HG02642 (cell line): ENCODE measurements at regions not wholly inside any gene's neighbourhood (a gene's known extent, or its start where the extent isn't known, plus 50 kb on each side); places are given as distances from the start of the nearest gene placed in this dataset.
"Not testable (repeated sequence)": the region's sequence is repeated elsewhere in the genome, so short reads cannot be mapped to it uniquely, and the experiment has no call there.

Experiments
- ATAC-seq: cut with Tn5 transposase; IDR thresholded peaks from one replicate; pipeline ENCODE4 v1.9.1; 2021; ENCODE audit warnings: mild to moderate bottlenecking; ENCODE audit not compliant: unreplicated experiment, poor library complexity

GRCh38 chr22:47328550-47329243 lies 566.2 kb downstream of the TBC1D22A start:
- ATAC-seq = no peak

GRCh38 chr22:47327241-47327640 lies 564.8 kb downstream of the TBC1D22A start:
- no peak for ATAC-seq

- ATAC-seq = no peak
Observed at GRCh38 chr22:47325249-47325648, 562.8 kb downstream of the TBC1D22A start.

DNA sequence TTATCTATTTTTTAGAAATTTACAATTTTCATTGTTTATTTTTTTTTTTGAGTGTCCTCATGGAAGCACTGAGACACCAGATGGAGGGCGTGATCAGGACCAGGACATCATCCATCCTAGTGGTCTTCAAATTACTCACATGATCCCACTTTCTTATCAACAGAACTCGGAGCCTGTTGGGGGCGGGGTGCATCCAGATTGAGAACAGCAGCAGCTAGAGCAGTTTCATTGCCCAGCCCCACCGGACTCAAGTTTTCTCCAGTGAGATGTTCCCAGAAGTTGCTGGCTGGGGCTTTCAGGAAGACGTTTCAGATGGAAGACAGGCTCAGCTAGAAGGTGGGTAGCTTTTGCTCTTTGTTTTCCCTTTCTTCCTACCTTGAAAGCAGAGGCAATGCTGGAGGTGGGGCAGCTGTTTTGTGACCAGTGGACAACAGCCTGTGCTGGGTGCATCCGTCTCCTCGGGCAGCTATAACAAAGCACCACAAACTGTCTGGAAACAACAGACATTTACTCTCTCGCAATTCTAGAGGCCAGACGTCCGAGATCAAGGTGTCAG lies 562.1 kb downstream of the TBC1D22A start:
- no peak for ATAC-seq

GRCh38 chr22:47323518-47323917 lies 561.1 kb downstream of the TBC1D22A start:
- no peak for ATAC-seq

DNA sequence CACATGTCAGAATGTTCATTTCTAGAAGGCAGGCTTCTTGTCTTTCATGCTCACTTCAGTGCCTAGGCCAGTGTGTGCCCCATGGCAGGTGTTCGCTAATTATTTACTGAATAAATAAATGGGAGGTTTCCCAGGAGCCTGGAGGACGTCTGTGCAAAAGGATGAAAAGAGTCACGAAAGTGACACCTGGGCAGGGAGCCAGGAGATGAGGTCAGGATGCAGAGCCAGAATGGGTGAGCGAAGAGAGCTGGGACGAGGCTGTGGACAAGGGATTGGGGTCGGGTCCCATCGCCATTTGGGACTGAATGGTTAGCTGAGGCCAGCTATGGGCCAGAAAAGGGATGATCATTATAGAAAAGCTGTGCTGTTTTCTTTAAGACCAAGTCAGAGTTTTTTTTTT lies 560.4 kb downstream of the TBC1D22A start:
- no peak for ATAC-seq

DNA sequence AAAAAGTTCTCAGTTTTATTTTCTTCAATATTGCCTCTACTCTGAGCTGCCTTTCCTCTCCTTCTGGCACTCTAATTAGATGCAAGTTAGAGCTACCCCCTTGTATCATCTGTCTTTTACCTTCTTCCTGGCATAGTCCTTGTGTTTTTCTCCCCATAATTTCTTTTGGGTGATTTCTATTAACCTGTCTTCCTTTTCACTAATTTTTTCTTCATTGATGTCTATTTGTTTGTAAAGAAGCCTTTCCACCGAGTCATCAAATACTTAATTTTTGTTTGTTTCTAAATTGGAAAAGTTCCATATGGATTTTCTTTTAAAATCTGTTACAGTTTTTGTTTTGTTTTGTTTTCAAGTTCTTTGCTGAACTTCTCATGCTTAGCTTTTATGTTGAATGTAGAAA lies 558.1 kb downstream of the TBC1D22A start:
- no peak for ATAC-seq

GRCh38 chr22:47318041-47318737 lies 555.7 kb downstream of the TBC1D22A start:
- no peak for ATAC-seq

DNA sequence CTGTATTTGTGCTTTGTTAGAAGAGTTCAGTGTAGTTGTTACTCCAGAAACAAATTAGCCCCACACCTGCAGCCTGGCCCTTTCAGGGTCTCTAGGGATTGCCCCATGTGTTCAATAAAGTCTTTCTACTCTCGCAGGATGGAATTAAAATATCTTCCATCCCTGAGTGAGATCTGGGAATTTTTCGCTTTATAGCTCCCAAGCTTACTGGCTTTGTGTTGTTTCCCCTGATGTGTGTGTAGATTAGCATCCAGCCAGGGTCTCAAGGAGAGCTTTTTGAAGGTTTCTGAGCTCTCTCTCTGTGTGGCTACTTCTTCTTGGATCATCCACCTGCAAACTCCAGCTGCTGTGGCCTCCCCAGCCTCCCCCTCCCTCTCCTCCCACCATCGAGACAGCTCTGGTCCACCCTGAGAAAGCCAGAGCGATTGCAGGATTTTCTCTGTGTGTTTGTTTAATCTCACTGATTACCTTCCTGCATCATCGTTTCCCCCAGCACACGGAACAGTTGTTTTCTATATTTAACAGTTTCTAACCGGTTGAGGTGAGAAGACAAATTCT lies 553.5 kb downstream of the TBC1D22A start:
- no peak for ATAC-seq

GRCh38 chr22:47310601-47311000 lies 548.2 kb downstream of the TBC1D22A start:
- ATAC-seq = no peak

DNA sequence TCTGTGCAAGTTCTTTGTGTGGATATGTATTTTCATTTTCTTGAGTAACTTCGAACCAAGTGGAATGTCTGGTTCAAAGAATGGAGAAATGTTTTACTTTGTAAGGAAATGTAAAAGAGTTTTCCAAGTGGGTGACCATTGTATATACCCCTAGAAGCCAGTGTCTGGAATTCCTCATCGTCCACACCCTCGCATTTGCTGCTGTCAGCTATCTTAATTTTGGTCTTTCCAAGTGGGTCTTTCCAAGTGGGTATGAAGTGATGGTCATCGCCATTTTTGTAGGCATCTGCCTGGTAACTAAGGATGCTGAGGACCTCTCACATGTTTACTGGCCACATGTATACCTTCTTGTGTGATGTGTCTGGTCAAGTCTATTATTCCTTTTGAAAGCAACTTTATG lies 547.5 kb downstream of the TBC1D22A start:
- no peak for ATAC-seq

GRCh38 chr22:47309476-47309875 lies 547.0 kb downstream of the TBC1D22A start:
- no peak for ATAC-seq

GRCh38 chr22:47308886-47309285 lies 546.4 kb downstream of the TBC1D22A start:
- ATAC-seq = no peak

- no peak for ATAC-seq
Observed at GRCh38 chr22:47307822-47308221, 545.4 kb downstream of the TBC1D22A start.

DNA sequence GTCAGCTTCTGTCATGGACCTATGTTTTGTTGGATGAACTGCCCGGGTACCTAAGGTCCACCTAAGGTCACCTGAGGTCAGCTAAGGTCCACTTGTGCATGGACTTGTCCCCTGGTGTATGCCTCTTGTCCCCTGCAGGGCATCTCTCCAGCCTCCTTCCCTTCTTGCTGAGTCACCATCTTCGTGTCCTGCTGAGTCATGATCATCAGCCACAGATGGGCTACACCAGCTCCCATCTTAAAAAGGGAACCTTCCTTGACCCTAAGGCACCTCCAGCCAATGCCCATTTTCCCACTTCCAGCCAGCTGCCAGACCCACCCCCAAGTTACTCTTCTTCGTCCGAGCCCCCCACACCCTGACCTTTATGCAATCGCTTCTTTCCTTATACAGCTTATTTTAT lies 544.9 kb downstream of the TBC1D22A start:
- no peak for ATAC-seq

GRCh38 chr22:47304854-47305253 lies 542.4 kb downstream of the TBC1D22A start:
- ATAC-seq = no peak

DNA sequence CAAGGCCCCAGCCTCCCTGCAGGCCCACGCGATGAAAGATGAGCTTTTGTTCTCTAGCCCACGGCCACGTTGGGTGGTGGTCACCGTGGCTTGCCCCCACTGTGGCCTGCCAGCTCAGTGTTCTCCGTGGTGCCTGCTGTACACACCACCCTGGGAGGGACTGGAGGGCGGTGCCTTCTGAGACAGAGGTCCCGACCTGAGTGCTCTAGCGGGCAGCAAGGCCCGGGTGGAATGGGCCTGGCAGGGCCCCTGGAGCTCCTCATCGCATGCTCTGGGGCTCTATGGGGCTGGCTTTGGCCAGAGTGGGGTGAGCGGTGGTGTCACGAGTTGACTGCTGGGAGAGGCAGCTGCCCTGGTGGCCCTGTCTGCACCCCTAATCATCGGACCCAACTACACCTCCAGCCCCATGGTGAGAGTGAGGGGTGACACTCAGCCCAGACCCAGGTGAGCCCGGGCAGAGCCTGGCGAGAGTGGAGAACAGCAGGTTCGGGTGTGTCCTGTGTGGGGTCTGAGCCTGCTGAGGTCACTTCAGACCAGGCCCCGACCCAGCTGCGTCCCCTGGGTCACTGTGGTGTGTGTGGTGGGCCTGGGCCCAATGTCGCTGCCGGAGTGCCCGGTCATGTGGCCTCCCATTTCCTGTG lies 541.9 kb downstream of the TBC1D22A start:
- ATAC-seq = no peak

DNA sequence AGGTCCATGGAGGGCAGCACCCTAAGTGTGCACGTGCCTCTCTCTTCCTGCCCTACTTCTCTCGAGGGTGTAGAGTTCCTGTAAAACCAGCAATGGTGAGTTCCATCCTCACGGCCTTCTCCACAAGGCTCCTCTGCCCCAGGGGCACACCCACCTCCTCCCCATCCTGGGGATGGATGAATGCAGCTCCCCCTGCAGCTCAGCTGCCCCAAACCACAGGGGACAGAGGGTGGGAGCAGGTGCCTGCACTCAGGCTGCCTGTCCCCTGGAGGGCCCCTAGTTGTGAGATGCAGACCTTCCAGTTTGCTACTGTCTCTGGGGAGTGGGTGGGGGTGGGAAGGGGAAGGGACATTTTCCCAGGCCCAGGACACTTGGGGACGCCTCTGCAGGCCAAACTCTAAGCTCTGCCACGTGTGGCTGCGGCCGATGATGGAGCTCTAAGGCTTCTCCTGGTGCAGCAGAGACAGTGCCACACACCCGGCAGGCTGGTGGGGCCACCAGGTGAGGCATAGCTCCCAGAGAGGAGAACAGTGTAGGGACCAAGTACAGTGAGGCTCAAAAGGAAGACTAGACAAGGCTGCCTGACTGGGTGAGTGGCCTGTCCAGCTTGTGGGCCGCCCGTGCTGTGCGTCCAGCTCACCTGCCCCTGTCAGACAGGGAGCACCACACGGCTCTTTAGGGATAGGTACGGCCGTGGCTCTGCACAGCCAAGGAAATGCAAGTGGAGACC lies 540.9 kb downstream of the TBC1D22A start:
- no peak for ATAC-seq

DNA sequence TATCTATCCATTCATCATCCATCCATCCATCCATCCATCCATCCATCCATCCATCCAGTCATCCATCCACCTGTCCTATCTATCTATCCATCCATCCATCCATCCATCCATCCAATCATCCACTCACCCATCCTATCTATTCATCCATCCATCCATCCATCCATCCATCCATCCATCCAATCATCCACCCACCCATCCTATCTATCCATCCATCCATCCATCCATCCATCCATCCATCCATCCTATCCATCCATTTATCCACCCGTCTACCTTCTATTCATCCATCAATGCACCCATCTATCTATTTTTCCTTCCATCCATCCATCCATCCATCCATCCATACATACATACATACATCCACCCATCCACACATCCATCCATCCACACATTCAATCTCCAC lies 540.1 kb downstream of the TBC1D22A start:
- ATAC-seq = not testable (repeated sequence)

- no peak for ATAC-seq
Observed at GRCh38 chr22:47301820-47302475, 539.5 kb downstream of the TBC1D22A start.
